ENCODE measurements at regions not wholly inside any gene's neighbourhood (a gene's known extent, or its start where the extent isn't known, plus 50 kb on each side); places are given as distances from the start of the nearest gene placed in this dataset.
"Not testable (repeated sequence)": the region's sequence is repeated elsewhere in the genome, so short reads cannot be mapped to it uniquely, and the experiment has no call there.

DNA sequence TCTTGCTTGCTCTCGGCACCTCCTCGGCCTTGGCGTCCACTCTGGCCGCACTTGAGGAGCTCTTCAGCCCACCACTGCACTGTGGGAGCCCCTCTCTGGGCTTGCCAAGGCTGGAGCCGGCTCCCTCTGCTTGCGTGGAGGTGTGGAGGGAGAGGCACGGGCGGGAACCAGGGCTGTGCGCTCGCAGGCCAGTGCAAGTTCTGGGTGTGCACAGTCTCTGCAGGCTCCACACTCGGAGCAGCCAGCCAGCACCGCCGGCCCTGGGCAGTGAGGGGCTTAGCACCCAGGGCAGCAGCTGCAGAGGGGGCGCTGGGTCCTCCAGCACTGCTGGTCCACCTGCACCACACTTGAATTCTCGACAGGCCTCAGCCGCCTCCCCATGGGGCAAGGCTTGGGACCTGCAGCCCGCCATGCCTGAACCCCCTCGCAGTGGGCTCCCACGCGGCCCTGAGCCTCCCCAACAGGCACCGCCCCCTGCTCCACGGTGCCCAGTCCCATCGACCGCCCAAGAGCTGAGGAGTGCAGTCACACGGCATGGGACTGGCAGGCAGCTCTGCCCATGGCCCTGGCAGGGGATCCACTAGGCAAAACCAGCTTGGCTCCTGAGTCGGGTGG lies 411.2 kb upstream of the CHAC2 start:
- FAIRE-seq: no peak

DNA sequence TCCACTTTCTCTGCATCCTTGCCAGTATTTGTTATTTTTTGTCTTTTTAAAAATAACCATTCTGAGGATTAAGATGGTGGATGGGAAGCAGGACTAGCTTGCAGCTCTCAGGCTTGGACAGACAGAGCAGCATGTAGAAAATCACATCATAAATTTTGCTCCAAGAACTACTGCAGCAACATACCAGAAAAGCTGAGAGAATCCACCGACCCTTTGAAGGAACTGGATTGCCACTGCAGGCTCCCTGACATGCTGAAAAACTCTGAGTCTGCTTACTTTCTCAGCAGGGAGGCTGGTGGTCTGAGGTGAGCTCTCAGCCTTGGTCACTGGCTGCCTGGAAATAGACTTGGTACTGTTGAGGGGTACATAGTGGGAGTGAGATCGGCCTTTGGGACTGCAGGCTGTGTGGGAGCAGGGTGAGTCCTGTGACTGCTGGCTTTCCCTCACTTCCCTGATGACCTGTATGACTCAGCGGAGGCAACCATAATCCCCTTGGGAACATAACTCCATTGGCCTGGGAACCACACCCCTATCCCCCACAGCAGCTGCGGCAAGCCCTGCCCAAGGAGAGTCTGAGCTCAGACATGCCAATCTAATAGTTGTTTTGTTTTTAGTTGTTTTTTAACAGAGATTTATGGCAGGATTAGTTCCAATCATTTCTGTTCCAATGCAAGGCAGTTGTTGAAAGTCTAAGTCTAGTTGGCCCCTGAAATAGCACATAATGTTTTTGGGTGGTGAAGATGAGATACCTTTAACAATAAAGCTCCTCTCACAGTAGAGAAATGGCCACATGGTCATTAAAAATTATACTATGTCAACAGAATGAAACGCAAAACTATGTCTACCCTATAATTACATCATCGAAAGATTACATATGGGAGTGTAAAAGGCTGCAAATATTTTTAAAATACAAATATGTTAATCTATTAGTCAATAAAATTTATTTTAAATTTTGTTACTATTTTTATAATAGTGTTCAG lies 414.2 kb upstream of the CHAC2 start:
- no peak for FAIRE-seq

- FAIRE-seq: no peak
These were observed 420.3 kb upstream of the CHAC2 start for GRCh38 chr2:53347269-53347668.

GRCh38 chr2:53342248-53342647 lies 425.4 kb upstream of the CHAC2 start:
- no peak for FAIRE-seq

GRCh38 chr2:53334610-53335009 lies 433.0 kb upstream of the CHAC2 start:
- FAIRE-seq: peak; percentile 65

- no peak for FAIRE-seq
These were observed 435.9 kb upstream of the CHAC2 start for GRCh38 chr2:53331667-53332066.

DNA sequence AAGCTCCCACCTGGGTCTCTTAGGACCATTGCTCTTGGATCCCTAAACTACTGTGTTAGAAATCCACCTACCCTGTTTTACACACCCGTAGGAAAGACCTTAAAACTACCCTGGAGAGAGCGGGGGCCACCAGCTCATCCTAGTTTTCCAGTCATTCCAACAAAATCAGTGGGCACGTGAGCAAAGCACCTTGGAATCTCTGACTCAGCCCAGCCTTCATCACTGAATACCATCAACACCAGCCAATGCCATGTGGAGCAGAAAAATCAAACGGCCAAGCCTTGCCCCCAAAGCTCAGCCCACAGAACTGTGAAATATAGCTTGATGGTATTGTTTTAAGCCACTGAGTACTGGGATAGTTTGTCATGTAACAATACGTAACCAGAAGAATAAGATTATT lies 449.7 kb upstream of the CHAC2 start:
- FAIRE-seq: no peak

DNA sequence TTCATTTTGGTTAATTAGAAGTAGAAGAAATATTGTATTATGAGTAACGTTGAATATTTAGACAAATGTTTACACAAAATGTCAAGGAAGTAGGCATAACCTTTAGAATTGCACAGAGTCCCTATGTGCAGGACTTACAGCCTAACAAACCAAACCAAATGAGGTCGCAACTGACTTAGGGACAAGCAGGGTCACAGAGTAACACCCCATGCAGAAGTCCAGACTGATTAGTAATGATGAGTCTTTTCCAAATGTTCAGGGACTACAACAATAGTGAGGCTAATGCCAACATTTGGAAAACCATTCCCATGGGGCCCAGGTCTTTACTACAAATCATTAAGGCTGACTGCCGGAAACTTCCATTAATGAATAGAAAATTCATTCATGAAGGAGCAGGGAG lies 452.5 kb upstream of the CHAC2 start:
- FAIRE-seq: no peak

DNA sequence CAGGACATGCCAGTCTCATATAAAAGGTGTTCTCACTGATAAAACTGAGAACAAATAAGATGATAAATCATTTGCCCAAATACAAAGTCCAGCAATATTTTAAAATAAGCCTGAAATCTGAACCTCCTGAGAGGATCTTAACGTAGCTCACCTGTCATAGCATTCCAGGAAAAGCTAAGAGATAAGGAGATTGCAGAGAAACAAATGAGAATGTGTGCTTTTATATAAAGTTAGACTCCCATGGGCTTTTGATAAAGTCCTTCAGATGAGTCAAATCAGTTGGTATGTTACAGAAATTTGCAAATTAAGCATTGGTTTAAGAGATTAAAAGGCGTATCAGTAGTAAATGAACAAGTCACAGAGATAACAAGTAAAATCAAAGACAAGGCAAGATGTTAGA lies 452.9 kb upstream of the CHAC2 start:
- no peak for FAIRE-seq

GRCh38 chr2:53313644-53314043 lies 454.0 kb upstream of the CHAC2 start:
- FAIRE-seq: not testable (repeated sequence)

GRCh38 chr2:53312721-53313120 lies 454.9 kb upstream of the CHAC2 start:
- no peak for FAIRE-seq

GRCh38 chr2:53312181-53312580 lies 455.4 kb upstream of the CHAC2 start:
- FAIRE-seq: no peak

DNA sequence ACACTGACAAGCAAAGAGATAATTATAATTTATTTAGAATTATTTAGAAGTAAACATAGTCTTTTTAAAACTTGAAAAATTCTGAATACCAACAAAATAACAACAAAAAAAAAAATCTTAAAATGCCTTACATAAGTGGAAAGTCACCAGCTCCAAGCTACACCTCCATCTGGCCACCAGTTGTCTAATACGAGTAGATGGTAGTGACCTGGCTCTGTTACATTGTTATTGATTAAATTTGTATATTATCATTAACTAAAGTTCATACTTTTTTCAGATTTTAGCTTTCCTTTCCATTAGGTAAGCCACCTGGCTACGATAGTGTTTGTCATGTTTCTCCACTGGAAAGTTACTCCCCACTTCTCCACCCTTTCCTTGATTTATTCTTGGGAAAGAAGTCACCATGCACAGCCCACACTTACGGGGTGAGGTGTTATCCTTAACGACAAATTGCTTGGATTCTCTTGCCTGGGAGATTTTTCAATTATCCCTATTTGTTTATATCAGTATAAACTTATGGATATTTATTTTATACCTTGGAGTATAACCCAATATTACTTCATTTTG lies 464.5 kb upstream of the CHAC2 start:
- no peak for FAIRE-seq

DNA sequence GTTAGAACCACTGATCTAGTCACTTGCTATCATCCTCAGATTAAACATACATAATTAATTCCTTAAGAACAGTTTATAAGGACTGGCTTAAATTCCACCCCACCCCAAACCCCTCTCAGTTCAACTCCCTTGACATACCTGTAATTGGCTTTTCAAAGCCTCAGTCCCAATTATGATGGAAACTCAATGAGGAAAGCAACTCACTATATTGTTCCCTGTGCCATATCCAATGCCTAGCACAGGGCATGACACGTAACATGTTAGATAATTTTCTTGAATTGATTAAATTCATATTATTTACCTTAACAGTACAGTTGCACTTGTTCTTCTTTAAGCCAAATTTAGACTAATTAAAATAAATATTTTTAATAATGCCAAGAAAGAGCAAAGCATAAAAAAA lies 465.1 kb upstream of the CHAC2 start:
- no peak for FAIRE-seq

GRCh38 chr2:53289309-53290006 lies 478.1 kb upstream of the CHAC2 start:
- no peak for FAIRE-seq

GRCh38 chr2:53286345-53286744 lies 481.3 kb upstream of the CHAC2 start:
- no peak for FAIRE-seq

GRCh38 chr2:53275743-53276142 lies 491.9 kb upstream of the CHAC2 start:
- FAIRE-seq: no peak

- no peak for FAIRE-seq
These were observed 499.0 kb upstream of the CHAC2 start for GRCh38 chr2:53268626-53269025.

GRCh38 chr2:53268086-53268485 lies 499.5 kb upstream of the CHAC2 start:
- FAIRE-seq: no peak

GRCh38 chr2:53265544-53266299 lies 501.9 kb upstream of the CHAC2 start:
- FAIRE-seq: no peak

DNA sequence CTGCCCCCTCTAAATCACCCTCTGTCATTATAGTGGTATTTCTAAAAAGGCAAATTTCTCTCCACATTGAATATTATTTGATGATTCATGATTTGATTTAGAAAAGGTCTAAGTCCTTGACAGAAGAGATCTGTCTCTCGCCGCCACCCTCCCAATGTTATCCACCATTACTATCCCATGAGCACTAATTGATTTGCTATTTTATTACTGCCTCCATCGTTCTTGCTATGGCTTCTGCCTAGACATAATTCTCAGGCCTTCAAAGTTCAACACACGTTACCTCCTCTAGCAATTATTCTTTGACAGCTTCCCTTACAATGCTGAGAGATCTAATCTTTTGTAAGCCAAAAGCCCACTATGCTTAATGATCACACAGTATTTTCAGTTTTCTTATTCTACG lies 507.0 kb upstream of the CHAC2 start:
- FAIRE-seq: no peak

- no peak for FAIRE-seq
These were observed 508.1 kb upstream of the CHAC2 start for GRCh38 chr2:53259395-53260009.

All from islet of Langerhans (tissue), 1 donor.